Calu3 (cell line): ENCODE measurements at regions not wholly inside any gene's neighbourhood (a gene's known extent, or its start where the extent isn't known, plus 50 kb on each side); places are given as distances from the start of the nearest gene placed in this dataset.

Experiments
- BruUV-seq: library from RNA; stranded (reverse); fragments of 400-500 nt; replicated peaks from 2 replicates; lab custom pipeline; 2021; lab: Mats Ljungman, UMichigan
- CTCF ChIA-PET: fragments of 300-600 bp; sonication (Branson Sonifier 250); formaldehyde crosslinking; loops from one replicate; lab custom pipeline; 2022; ENCODE audit warnings: antibody characterized with exemption; lab: Charles Lee
- DNase-seq: peaks from one replicate; pipeline ENCODE4 v3.0.0; 2022
- H3K27ac Mint-ChIP-seq: one replicate; pipeline ENCODE4 v1.8.0; 2022; ENCODE audit warnings: mixed read lengths; ENCODE audit not compliant: unreplicated experiment
- H3K27me3 Mint-ChIP-seq: one replicate; pipeline ENCODE4 v1.8.0; 2022; ENCODE audit warnings: mixed read lengths; ENCODE audit not compliant: unreplicated experiment
- H3K36me3 Mint-ChIP-seq: one replicate; pipeline ENCODE4 v1.8.0; 2022; ENCODE audit warnings: mild to moderate bottlenecking, moderate library complexity, mixed read lengths; ENCODE audit not compliant: insufficient read depth, unreplicated experiment
- H3K4me1 Mint-ChIP-seq: one replicate; pipeline ENCODE4 v1.8.0; 2022; ENCODE audit warnings: mild to moderate bottlenecking, low read depth, mixed read lengths; ENCODE audit not compliant: unreplicated experiment
- H3K4me3 Mint-ChIP-seq: one replicate; pipeline ENCODE4 v1.8.0; 2022; ENCODE audit warnings: mild to moderate bottlenecking, low read depth, moderate library complexity, mixed read lengths; ENCODE audit not compliant: unreplicated experiment
- H3K9me3 Mint-ChIP-seq: one replicate; pipeline ENCODE4 v1.8.0; 2022; ENCODE audit warnings: low read depth, mixed read lengths; ENCODE audit not compliant: unreplicated experiment
- intact Hi-C: fragments of 100-400 bp; cut with micrococcal nuclease; formaldehyde crosslinking; loops from one replicate; pipeline ENCODE4 v1.10.0; 2022; ENCODE audit not compliant: unreplicated experiment
- TF ChIP-seq, protein P1 (sequence below): fragments of 200-600 bp; IDR thresholded peaks from one replicate; pipeline ENCODE4 v1.8.0; 2022; ENCODE audit warnings: antibody characterized with exemption; ENCODE audit not compliant: unreplicated experiment

GRCh38 chr5:167778228-167778627 is 513.2 kb upstream of the WWC1 start:
- Mint-ChIP-seq H3K4me1 (no peaks in the 10 kb centered on the region), H3K27ac (no peak overlapping the region), H3K9me3 (no peaks in the 10 kb centered on the region), H3K4me3 (no peak overlapping the region), H3K27me3 (peaks cover 15% of the 10 kb centered on the region), H3K36me3 (no peaks in the 10 kb centered on the region)
- DNase-seq: no peak
- BruUV-seq: no TSS peak
- intact Hi-C loops: no loop called here
- CTCF ChIA-PET: no interaction called here
- TF ChIP-seq, protein P1, sequence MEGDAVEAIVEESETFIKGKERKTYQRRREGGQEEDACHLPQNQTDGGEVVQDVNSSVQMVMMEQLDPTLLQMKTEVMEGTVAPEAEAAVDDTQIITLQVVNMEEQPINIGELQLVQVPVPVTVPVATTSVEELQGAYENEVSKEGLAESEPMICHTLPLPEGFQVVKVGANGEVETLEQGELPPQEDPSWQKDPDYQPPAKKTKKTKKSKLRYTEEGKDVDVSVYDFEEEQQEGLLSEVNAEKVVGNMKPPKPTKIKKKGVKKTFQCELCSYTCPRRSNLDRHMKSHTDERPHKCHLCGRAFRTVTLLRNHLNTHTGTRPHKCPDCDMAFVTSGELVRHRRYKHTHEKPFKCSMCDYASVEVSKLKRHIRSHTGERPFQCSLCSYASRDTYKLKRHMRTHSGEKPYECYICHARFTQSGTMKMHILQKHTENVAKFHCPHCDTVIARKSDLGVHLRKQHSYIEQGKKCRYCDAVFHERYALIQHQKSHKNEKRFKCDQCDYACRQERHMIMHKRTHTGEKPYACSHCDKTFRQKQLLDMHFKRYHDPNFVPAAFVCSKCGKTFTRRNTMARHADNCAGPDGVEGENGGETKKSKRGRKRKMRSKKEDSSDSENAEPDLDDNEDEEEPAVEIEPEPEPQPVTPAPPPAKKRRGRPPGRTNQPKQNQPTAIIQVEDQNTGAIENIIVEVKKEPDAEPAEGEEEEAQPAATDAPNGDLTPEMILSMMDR: no peak

- Mint-ChIP-seq H3K36me3 (no peaks in the 10 kb centered on the region), H3K9me3 (no peaks in the 10 kb centered on the region), H3K4me1 (no peaks in the 10 kb centered on the region), H3K27ac (no peak overlapping the region), H3K27me3 (peaks cover 27% of the 10 kb centered on the region), H3K4me3 (no peak overlapping the region)
- no TSS peak for BruUV-seq
- no peak for DNase-seq
- intact Hi-C loops: no loop called here
- CTCF ChIA-PET: no interaction called here
- TF ChIP-seq, protein P1: no peak
These were observed 511.8 kb upstream of the WWC1 start for GRCh38 chr5:167779644-167780043.

GRCh38 chr5:167780177-167780576 is 511.3 kb upstream of the WWC1 start:
- no peak overlapping the region for H3K27ac Mint-ChIP-seq
- no peaks in the 10 kb centered on the region for H3K36me3 Mint-ChIP-seq
- H3K27me3 Mint-ChIP-seq: peaks cover 32% of the 10 kb centered on the region
- no peaks in the 10 kb centered on the region for H3K9me3 Mint-ChIP-seq
- intact Hi-C loops: no loop called here
- no peak for DNase-seq
- no peak overlapping the region for H3K4me3 Mint-ChIP-seq
- TF ChIP-seq, protein P1: no peak
- BruUV-seq: no TSS peak
- CTCF ChIA-PET: no interaction called here
- no peaks in the 10 kb centered on the region for H3K4me1 Mint-ChIP-seq

DNA sequence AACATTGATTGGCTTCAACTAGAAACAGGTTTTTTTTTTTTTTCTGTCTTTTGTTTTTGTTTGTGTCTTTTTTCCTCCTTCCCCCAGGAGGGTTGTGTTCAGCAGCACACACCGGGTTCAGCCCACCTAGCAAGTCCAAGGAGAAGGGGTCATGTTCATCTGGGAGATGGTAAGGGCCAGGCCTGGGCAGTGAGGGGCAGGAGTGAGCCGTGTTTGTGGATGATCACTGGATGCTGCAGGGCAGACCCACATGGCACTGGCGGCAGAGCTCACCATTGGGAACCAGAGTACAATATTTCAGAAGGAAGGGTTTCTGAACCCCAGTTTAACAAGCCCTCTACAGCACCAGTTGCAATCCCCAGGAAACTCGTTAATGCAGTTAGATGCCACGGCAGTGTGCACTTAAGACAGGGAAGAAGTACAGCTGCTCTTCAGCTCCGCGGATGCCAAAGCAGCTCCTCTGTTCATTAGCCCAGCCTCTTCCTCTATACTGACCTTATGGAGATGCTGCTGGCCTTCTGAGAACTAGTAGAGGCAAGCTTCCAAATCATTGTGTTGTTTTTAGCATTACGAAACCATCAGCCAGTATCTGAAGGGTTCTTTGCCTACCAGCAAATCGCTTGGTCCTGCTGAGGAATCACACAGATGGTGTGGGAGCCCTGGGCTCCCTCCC is 508.2 kb upstream of the WWC1 start:
- DNase-seq: no peak
- intact Hi-C loops: no loop called here
- Mint-ChIP-seq H3K9me3 (no peaks in the 10 kb centered on the region), H3K4me3 (no peak overlapping the region), H3K4me1 (no peaks in the 10 kb centered on the region), H3K27me3 (peaks cover 47% of the 10 kb centered on the region), H3K27ac (no peak overlapping the region), H3K36me3 (no peaks in the 10 kb centered on the region)
- TF ChIP-seq, protein P1: no peak
- no TSS peak for BruUV-seq
- CTCF ChIA-PET: interaction anchor here (0.5 to 1.8 kb wide), 3 partner anchors 9 to 143 kb away, joined by 4 to 5 read pairs (median 4); no protein-coding TSS in a partner anchor
